HEK293 (cell line): ENCODE measurements at regions not wholly inside any gene's neighbourhood (a gene's known extent, or its start where the extent isn't known, plus 50 kb on each side); places are given as distances from the start of the nearest gene placed in this dataset.

Experiments
- OSR2 ChIP-seq: fragments of 450-650 bp; formaldehyde crosslinking; IDR thresholded peaks from 2 replicates; pipeline ENCODE4 v1.5.1; 2016; ENCODE audit warnings: missing biosample characterization, missing genetic modification characterization
- REST ChIP-seq: fragments of 450-650 bp; formaldehyde crosslinking; IDR thresholded peaks from 2 replicates; pipeline ENCODE4 v1.5.1; 2016; ENCODE audit warnings: missing biosample characterization, missing genetic modification characterization
- ZNF768 ChIP-seq: fragments of 450-650 bp; formaldehyde crosslinking; IDR thresholded peaks from 2 replicates; pipeline ENCODE4 v1.5.1; 2018; ENCODE audit warnings: missing biosample characterization, mild to moderate bottlenecking, missing genetic modification characterization
- TF ChIP-seq, protein P1 (sequence below): fragments of 450-650 bp; formaldehyde crosslinking; IDR thresholded peaks from 2 replicates; pipeline ENCODE4 v1.5.1; 2016; ENCODE audit warnings: missing biosample characterization, missing genetic modification characterization, low read depth
- TF ChIP-seq, protein P2 (sequence below): fragments of 450-650 bp; formaldehyde crosslinking; IDR thresholded peaks from 2 replicates; pipeline ENCODE4 v1.5.1; 2016; ENCODE audit warnings: missing biosample characterization, missing genetic modification characterization

DNA sequence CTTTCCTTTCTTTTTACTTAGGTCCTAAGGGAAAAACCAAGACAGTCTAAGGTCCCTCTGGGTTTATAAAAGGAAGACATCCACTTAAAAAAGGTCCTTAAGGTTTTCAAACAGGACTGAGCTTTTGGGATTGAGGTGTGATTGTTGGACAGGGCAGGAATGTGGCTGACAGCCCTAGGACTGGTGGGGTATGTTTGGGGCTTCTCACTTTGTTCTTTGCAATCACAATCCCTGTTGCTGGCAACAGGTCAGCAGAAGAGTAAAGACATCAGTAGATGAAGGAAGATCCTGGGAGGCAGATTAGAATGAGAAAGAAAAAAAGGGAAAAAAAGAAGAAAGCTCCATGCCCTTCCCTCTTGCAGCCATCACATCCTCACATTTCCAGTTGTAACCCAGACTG is 101.4 kb upstream of the TARS1 start:
- TF ChIP-seq, protein P1, sequence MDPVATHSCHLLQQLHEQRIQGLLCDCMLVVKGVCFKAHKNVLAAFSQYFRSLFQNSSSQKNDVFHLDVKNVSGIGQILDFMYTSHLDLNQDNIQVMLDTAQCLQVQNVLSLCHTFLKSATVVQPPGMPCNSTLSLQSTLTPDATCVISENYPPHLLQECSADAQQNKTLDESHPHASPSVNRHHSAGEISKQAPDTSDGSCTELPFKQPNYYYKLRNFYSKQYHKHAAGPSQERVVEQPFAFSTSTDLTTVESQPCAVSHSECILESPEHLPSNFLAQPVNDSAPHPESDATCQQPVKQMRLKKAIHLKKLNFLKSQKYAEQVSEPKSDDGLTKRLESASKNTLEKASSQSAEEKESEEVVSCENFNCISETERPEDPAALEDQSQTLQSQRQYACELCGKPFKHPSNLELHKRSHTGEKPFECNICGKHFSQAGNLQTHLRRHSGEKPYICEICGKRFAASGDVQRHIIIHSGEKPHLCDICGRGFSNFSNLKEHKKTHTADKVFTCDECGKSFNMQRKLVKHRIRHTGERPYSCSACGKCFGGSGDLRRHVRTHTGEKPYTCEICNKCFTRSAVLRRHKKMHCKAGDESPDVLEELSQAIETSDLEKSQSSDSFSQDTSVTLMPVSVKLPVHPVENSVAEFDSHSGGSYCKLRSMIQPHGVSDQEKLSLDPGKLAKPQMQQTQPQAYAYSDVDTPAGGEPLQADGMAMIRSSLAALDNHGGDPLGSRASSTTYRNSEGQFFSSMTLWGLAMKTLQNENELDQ (tag by site-specific recombination), result no peak
- TF ChIP-seq, protein P2, sequence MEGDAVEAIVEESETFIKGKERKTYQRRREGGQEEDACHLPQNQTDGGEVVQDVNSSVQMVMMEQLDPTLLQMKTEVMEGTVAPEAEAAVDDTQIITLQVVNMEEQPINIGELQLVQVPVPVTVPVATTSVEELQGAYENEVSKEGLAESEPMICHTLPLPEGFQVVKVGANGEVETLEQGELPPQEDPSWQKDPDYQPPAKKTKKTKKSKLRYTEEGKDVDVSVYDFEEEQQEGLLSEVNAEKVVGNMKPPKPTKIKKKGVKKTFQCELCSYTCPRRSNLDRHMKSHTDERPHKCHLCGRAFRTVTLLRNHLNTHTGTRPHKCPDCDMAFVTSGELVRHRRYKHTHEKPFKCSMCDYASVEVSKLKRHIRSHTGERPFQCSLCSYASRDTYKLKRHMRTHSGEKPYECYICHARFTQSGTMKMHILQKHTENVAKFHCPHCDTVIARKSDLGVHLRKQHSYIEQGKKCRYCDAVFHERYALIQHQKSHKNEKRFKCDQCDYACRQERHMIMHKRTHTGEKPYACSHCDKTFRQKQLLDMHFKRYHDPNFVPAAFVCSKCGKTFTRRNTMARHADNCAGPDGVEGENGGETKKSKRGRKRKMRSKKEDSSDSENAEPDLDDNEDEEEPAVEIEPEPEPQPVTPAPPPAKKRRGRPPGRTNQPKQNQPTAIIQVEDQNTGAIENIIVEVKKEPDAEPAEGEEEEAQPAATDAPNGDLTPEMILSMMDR, result no peak
- TF ChIP-seq OSR2 (tag by site-specific recombination) (no peak), REST (tag by site-specific recombination) (no peak), ZNF768 (no peak)
